CD4-positive, alpha-beta T cell (primary cell): ENCODE measurements at regions not wholly inside any gene's neighbourhood (a gene's known extent, or its start where the extent isn't known, plus 50 kb on each side); places are given as distances from the start of the nearest gene placed in this dataset.

Experiments
- ATAC-seq: fragments of 200-7000 bp; cut with Tn5 transposase; one replicate; pipeline ENCODE4 v1.10.0; 2022; ENCODE audit warnings: mild to moderate bottlenecking; ENCODE audit not compliant: poor library complexity
- CTCF ChIA-PET: fragments of 350-600 bp; sonication (Branson Sonifier 250); formaldehyde crosslinking; loops from one replicate; lab custom pipeline; 2021; ENCODE audit warnings: antibody characterized with exemption, inconsistent platforms; lab: Charles Lee
- POLR2A ChIA-PET: fragments of 350-600 bp; sonication (Branson Sonifier 250); formaldehyde crosslinking; loops from one replicate; lab custom pipeline; 2021; ENCODE audit warnings: antibody characterized with exemption, inconsistent platforms; lab: Charles Lee
- DNase-seq, 14 experiments: peaks; one replicate each; pipeline ENCODE4 v3.0.0-alpha.2; 2013 to 2020; ENCODE audit warnings: mixed read lengths in 2 of 14
- H3K27ac ChIP-seq, 2 donors: one replicate each; pipeline versions ENCODE4 v1.5.1 to v1.7.0; 2013; ENCODE audit warnings: low read length in 2 of 2, low read depth in 1 of 2, mild to moderate bottlenecking in 1 of 2
- H3K27me3 ChIP-seq, 2 experiments: 1 replicate in 1 of 2; 2 replicates in 1 of 2; pipeline versions ENCODE4 v1.6.1 to v1.7.0; 2013; ENCODE audit warnings: low read length in 2 of 2, control low read depth in 1 of 2, mild to moderate bottlenecking in 1 of 2, moderate library complexity in 1 of 2; ENCODE audit not compliant: insufficient read depth in 2 of 2, control insufficient read depth in 1 of 2
- H3K36me3 ChIP-seq: one replicate; pipeline ENCODE4 v1.6.1; 2013; ENCODE audit warnings: low read length, control low read depth; ENCODE audit not compliant: insufficient read depth
- H3K4me1 ChIP-seq: one replicate; pipeline ENCODE4 v1.6.1; 2013; ENCODE audit warnings: low read length, control low read depth; ENCODE audit not compliant: insufficient read depth
- H3K4me3 ChIP-seq: one replicate; pipeline ENCODE4 v1.5.1; 2013; ENCODE audit warnings: mild to moderate bottlenecking, low read length, moderate library complexity
- H3K9me3 ChIP-seq, 2 experiments: 1 replicate in 1 of 2; 2 replicates in 1 of 2; pipeline versions ENCODE4 v1.6.1 to v1.7.0; 2013; ENCODE audit warnings: low read length in 2 of 2, mild to moderate bottlenecking in 2 of 2, control low read depth in 1 of 2, moderate library complexity in 1 of 2; ENCODE audit not compliant: control insufficient read depth in 1 of 2, insufficient read depth in 1 of 2
- H3K27ac Mint-ChIP-seq: one replicate; pipeline ENCODE4 v1.8.0; 2020; ENCODE audit warnings: mixed read lengths
- H3K27me3 Mint-ChIP-seq: one replicate; pipeline ENCODE4 v1.8.0; 2021; ENCODE audit warnings: mixed read lengths
- H3K36me3 Mint-ChIP-seq: one replicate; pipeline ENCODE4 v1.8.0; 2021; ENCODE audit warnings: low read depth, mixed read lengths
- H3K4me1 Mint-ChIP-seq: one replicate; pipeline ENCODE4 v1.8.0; 2021; ENCODE audit warnings: low read depth, mixed read lengths
- H3K4me3 Mint-ChIP-seq: one replicate; pipeline ENCODE4 v1.8.0; 2020; ENCODE audit warnings: mild to moderate bottlenecking, mixed read lengths
- H3K9me3 Mint-ChIP-seq: one replicate; pipeline ENCODE4 v1.8.0; 2020; ENCODE audit warnings: mixed read lengths
- intact Hi-C, 2 experiments: fragments of 100-400 bp; cut with DNase I in 1 of 2; cut with micrococcal nuclease in 1 of 2; formaldehyde crosslinking; loops; one replicate each; pipeline versions ENCODE4 v1.15.1 to v1.9.0; 2023 to 2025; cut with DNase I, micrococcal nuclease
- TF ChIP-seq, protein P1 (sequence below): fragments of 200-600 bp; IDR thresholded peaks from one replicate; pipeline ENCODE4 v1.8.0; 2022; ENCODE audit warnings: antibody characterized with exemption, mild to moderate bottlenecking

- no peak overlapping the region for H3K4me3 Mint-ChIP-seq
- ChIA-PET POLR2A (no interaction called here), CTCF (no interaction called here)
- no peaks in the 10 kb centered on the region for H3K36me3 Mint-ChIP-seq
- Histone ChIP-seq H3K4me1 (no peaks in the 10 kb centered on the region), H3K36me3 (no peaks in the 10 kb centered on the region), H3K4me3 (no peak overlapping the region), H3K27me3 (peaks cover 0 to 4% of the 10 kb centered on the region in 2 experiments), H3K9me3 (peaks cover 0 to 8% of the 10 kb centered on the region in 2 experiments), H3K27ac (no peak overlapping the region)
- H3K9me3 Mint-ChIP-seq = peaks cover under 1% of the 10 kb centered on the region
- intact Hi-C loops = no loop called here
- no peak overlapping the region for H3K27ac Mint-ChIP-seq
- DNase-seq = no peak
- TF ChIP-seq, protein P1, sequence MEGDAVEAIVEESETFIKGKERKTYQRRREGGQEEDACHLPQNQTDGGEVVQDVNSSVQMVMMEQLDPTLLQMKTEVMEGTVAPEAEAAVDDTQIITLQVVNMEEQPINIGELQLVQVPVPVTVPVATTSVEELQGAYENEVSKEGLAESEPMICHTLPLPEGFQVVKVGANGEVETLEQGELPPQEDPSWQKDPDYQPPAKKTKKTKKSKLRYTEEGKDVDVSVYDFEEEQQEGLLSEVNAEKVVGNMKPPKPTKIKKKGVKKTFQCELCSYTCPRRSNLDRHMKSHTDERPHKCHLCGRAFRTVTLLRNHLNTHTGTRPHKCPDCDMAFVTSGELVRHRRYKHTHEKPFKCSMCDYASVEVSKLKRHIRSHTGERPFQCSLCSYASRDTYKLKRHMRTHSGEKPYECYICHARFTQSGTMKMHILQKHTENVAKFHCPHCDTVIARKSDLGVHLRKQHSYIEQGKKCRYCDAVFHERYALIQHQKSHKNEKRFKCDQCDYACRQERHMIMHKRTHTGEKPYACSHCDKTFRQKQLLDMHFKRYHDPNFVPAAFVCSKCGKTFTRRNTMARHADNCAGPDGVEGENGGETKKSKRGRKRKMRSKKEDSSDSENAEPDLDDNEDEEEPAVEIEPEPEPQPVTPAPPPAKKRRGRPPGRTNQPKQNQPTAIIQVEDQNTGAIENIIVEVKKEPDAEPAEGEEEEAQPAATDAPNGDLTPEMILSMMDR = no peak
- no peak for ATAC-seq
- no peaks in the 10 kb centered on the region for H3K4me1 Mint-ChIP-seq
- H3K27me3 Mint-ChIP-seq = peaks cover 7% of the 10 kb centered on the region
These were observed 140.1 kb downstream of the NXPE2 start for GRCh38 chr11:114818382-114818781.

DNA sequence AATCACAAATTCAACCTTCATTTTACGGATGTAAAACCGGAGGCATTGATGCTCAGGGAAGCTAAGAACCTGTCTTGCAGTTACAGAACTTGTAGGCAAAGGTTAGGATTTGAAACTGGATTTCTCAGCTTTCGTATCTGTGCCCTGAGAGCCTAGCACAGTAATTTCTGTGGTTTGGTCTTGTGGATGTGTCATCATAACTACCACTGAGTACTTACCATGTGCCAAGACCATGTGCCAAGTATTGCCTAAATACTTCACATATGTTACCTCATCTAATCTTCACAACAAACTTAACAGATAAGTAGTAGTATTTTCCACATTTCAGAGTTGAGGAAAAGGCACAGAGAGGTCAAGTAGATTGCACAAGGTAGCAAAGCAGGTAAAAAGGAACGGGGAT is 140.7 kb downstream of the NXPE2 start:
- peaks cover 0 to 8% of the 10 kb centered on the region in 2 experiments for H3K9me3 ChIP-seq
- intact Hi-C loops = no loop called here
- ATAC-seq = no peak
- ChIA-PET CTCF (no interaction called here), POLR2A (no interaction called here)
- Mint-ChIP-seq H3K27me3 (peaks cover 9% of the 10 kb centered on the region), H3K4me1 (no peaks in the 10 kb centered on the region), H3K4me3 (no peak overlapping the region), H3K9me3 (peaks cover 3% of the 10 kb centered on the region), H3K36me3 (no peaks in the 10 kb centered on the region), H3K27ac (no peak overlapping the region)
- H3K27ac ChIP-seq = no peak overlapping the region
- no peaks in the 10 kb centered on the region for H3K4me1 ChIP-seq
- no peaks in the 10 kb centered on the region for H3K36me3 ChIP-seq
- peaks cover 0 to 4% of the 10 kb centered on the region in 2 experiments for H3K27me3 ChIP-seq
- DNase-seq = no peak
- no peak overlapping the region for H3K4me3 ChIP-seq
- TF ChIP-seq, protein P1 = no peak

- H3K4me3 Mint-ChIP-seq = no peak overlapping the region
These were observed 142.3 kb downstream of the NXPE2 start for GRCh38 chr11:114820621-114821020.

More at GRCh38 chr11:114820621-114821020, 142.3 kb downstream of the NXPE2 start:
- intact Hi-C loops = no loop called here
- TF ChIP-seq, protein P1 = no peak
- Histone ChIP-seq H3K4me3 (no peak overlapping the region), H3K9me3 (peaks cover 2 to 8% of the 10 kb centered on the region in 2 experiments), H3K27ac (no peak overlapping the region), H3K27me3 (peaks cover 0 to 4% of the 10 kb centered on the region in 2 experiments), H3K4me1 (no peaks in the 10 kb centered on the region), H3K36me3 (no peaks in the 10 kb centered on the region)
- no peaks in the 10 kb centered on the region for H3K36me3 Mint-ChIP-seq
- DNase-seq (no peak), ATAC-seq (no peak)
- no peaks in the 10 kb centered on the region for H3K4me1 Mint-ChIP-seq
- CTCF ChIA-PET = no interaction called here
- no peak overlapping the region for H3K27ac Mint-ChIP-seq
- peaks cover 9% of the 10 kb centered on the region for H3K27me3 Mint-ChIP-seq
- peaks cover 3% of the 10 kb centered on the region for H3K9me3 Mint-ChIP-seq
- POLR2A ChIA-PET = no interaction called here
